HG02610 (cell line): ENCODE measurements at regions not wholly inside any gene's neighbourhood (a gene's known extent, or its start where the extent isn't known, plus 50 kb on each side); places are given as distances from the start of the nearest gene placed in this dataset.

Source experiments
- ATAC-seq: cut with Tn5 transposase; IDR thresholded peaks from one replicate; pipeline ENCODE4 v1.9.1; 2021; ENCODE audit warnings: mild to moderate bottlenecking, moderate library complexity; ENCODE audit not compliant: unreplicated experiment

DNA sequence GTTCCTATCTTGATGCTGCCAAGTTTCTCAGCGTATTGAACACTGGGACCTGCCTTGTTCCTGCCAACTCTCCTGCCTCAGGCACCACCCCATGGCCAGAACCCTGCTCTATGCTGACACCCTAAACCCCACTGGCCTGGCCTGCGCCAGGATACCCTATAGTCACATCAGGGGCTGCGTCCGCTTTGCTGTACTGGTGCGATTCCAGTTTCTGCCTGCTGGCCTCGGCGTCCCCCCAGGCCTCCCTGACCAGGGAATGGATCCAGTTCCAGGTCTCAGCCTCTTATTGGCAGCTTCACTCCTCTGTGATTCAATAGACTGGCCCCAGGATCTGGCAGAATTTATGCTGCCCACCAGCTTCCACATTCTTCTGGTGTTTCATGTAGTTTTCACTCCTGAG, 55.0 kb downstream of the GPR6 start:
- no peak for ATAC-seq

DNA sequence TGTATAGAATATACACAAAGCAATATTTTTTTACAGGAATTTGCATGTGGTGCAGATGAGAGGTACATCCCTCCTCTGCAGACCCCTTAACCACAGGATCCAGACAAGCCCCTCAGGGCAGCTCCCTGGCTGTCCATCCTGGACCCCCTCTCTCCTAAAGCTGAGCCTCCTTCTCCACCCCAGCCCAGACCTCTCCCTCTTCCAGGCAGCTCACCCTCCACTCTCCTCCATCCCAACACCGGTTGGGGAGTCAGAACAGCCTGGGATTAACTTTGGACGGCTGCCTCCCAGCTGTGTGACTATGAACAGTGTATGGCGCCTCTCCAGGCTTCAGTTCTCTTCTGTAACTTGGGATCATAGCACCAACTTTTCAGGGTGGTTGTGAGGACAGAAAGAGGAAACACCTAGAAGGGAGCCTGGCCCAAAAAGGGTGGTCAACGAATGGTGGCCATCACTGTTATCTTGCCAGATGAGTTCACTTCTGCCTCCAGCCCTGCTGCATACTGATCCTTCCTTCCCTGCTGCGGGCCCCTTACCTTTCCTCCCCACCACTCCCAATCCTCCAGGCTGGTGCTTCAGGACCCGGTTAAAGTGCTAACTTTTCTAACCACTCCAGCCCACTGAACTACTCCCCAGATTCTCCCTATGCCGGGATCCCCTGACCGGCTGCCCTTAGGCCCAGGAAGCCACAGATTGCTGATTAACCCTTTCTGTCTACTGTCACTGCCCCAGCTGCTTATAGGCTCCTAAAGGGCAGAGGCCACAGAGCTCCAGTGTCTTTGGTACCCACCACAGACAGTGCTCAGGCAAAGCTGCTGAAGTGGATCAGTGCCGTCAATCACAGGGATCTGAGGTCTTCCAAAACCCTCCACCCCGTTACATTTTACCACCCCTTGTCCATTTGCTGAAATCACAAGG, 55.9 kb downstream of the GPR6 start:
- no peak for ATAC-seq

DNA sequence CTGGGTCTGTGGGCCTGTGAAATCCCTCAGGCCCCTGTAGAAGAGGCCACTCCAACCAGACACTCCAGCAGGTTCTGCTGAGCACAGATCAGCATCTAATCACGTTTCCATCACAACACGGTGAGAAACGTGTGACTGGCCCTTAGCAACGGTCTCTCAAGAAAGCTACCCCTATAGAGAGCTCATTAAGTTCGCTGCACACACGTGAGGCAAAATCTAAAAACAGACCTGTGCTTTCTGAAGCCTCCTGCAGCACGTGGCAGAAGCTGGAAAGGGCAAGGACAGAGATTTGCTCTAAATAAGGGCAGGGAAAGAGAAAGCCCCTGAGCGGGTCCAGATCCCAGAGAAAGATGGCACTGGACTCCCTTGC, 56.5 kb downstream of the GPR6 start:
- no peak for ATAC-seq

DNA sequence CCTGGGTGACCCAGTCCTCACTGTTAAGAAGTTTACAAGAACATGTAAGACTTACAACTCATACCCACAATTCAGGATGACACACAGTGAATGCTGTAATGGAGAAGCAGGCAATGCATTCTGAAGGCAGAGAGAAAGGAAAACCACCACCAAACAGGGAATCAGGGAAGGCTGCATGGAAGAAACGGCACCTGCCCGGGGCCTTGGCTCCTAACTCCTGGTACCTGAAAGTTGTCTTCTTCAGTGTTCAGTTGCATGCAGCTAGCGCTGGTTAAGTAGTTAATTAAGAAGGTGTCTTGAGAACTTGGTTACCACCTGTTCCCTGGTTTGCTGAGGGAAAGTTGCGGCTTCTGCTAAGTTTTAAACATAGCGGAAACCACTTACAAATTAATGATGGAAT, 57.2 kb downstream of the GPR6 start:
- ATAC-seq, result no peak

DNA sequence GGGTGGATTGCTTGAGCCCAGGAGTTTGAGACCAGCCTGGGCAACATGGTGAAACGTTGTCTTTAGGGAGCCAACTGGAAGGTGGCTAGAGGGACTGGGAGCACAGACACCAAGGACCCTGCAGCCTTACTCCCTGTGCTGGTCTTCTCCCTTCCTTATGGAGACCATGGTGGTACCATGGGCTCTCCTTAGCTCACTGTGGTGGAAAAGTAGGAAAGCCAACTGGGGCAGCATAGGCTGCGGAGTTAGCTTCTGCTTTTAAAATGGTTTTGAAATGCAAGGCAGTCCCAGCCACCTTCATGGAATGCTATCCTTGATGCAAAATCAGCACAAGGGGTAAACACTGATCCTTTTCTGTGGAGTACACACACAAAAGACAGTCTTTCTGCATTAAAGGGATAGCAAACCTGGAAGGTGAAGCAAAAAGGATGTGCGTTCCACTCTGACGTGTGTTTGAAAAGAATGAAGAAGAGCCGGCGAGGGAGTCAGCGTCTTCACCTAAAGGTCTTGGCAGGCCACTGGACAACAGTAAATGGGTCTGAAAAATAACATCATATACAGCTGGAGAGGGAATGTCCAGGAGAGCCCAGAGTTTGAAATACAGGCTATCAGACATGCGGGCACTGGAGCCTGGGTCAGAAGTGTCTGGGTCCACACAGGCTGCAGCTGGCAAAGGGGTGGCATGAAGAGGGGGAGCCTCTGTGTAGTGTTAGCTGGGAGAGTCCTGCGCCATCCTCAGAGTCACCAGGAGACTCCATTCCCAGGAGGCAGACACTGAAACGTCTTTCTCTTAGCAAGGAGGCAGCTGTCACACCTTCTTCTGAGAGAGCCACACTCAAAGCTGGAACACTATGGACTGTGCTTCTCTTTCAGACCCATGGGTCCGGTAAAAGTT, 58.5 kb downstream of the GPR6 start:
- no peak for ATAC-seq

DNA sequence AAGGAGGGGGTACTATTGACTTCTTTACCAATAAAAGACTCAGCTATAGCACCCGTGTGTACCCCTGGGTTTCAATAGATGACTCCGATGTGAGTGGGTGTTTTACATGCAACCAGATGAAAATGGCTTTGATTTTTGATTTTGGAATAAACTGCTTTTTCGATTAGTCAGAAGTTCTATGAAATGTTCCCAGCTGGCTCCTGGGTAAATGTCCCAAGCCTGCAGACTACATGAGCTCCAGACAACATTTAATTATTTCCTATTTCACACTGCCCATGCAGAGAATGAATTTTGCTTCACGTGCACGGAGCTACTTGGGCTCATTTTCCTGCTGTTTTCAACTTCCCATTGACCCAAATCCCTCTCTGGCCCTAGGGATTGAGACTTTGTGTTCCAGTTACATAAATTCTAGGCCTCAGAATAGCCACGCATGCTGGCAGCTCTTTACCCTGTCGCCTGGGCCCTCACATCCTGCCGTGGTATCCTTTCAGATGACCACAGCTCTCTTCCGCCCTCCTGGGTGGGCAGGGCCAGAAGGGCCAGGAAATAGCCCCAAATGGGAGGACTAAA, 59.7 kb downstream of the GPR6 start:
- ATAC-seq, result no peak

DNA sequence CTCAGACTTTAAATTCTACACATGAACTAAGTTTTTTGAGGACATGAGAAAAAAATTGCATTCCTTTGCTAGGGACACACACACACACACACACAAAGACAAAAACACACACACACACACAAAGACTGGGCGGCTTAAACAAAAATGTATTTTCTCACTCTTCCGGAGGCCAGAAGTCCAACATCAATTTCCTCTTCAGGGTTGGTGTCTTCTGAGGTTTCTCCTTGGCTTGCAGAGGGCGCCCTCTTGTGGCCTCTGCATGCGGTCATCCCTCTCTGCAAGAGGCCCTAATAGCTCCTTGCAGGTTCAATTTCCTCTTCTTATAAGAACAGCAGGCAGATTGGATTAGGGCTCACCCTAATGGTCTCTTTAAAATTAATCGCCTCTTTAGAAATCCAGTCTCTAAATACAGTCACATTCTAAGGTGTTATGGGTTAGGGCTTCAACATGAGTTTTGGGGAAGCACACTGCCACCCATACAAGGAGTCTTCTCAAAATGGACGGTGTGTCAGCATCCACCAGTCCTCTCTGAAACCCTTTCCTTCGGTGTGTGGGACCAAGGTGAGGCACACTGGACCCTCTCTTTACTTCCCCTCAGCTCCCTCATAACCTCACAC, 61.4 kb downstream of the GPR6 start:
- ATAC-seq, result peak; percentile 74

DNA sequence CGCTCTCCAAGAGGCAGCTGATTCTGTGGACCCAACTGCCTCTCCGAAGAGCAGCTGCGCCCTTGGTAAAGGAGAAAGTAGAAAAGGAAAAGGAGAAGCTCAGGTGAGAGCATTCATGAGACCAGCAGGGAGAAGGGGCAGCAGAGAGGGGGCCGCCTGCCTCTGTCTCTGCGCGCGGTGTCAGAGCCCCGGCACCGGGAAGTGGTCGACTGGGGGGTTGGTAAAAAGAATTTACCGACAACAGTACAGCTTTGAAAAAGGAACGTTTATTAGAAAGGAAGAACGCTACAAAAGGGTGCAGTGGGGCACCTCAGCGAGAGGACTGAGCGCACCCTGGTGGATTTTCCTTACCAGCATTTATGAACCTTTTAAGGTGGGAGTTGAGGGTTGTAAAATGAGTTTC, 61.9 kb downstream of the GPR6 start:
- ATAC-seq, result peak; percentile 46

DNA sequence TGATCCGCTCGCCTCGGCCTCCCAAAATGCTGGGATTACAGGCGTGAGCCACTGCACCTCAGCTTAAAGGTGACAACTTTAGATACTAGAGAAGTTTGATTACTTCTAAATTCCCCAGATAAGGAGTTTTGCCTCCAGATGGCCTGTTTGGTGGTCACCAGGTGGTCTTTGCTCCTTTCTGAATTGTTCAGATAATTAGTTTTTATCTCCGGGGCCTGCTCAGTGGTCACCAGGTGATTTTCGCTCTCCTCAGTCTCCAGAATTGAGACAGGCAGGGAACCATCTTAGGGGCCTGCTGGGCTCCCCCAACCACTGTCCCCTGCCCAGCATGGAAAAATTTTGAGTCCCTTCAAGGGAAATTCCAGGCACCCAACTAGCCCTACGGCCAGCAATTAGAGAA, 62.6 kb downstream of the GPR6 start:
- no peak for ATAC-seq

DNA sequence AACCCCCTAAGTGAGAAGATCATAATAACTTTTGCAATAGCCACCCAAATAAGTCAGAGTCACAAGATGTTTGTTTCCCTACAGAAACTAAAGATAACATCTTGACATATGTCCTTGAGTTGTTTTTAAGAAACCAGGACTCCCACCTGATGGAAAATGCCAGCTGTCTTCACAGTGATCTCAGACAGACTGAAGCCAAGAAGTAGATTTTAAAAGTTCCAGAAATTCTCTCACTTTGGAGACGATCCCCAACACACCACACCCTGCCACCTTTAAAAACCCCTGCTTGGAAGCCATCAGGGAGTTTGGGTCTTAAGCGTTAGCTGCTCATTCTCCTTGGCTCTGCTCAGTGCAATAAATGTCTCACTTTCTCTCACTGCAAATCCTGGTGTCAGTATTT, 63.0 kb downstream of the GPR6 start:
- ATAC-seq, result no peak

DNA sequence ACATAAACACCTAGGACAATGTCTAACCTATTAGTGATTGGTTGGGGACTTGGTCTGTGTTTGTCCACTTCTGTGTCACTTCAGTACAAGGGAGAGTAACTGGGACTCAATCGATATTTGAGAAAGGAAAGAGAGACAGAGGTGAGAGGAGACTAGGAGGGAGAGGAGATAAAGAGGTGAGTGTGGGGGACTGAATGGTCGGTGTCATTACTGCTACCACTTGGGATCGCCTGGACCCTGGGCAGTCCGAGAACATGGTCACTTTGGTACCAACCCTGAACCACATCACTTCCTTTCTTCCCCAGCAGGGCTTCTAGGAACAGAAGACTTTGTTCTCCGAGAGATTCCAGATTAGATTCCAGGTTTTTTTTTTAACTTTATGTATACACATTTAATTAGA, 63.7 kb downstream of the GPR6 start:
- ATAC-seq, result no peak

DNA sequence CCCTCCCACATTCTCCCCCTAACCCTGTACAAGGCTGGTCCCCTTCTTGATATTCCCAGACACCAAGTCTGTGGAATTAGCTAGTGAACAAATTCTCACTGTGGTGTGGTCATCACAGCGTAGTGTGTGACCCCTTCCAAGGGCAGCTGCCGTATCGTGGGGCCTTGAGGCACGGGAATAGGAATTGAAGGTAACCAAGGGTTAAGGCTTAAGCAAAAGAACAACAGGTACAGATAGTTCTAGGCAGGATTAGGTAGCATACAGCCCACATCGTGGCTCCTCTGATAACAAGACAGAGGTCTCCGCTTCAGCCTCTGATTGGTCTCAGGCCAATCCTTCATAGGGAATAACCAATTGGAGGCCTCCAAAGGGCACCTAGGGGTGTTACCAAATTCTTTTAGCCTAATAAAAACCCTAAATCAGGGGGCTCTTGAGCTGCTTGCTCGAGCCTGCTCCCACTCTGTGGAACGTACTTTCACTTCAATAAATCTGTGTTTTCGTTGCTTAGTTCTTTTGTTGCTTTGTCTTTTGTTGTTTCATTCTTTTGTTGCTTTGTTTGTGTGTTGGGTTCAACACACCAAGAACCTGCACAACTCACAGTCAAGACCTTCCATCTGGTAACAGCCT, 64.7 kb downstream of the GPR6 start:
- ATAC-seq, result no peak

DNA sequence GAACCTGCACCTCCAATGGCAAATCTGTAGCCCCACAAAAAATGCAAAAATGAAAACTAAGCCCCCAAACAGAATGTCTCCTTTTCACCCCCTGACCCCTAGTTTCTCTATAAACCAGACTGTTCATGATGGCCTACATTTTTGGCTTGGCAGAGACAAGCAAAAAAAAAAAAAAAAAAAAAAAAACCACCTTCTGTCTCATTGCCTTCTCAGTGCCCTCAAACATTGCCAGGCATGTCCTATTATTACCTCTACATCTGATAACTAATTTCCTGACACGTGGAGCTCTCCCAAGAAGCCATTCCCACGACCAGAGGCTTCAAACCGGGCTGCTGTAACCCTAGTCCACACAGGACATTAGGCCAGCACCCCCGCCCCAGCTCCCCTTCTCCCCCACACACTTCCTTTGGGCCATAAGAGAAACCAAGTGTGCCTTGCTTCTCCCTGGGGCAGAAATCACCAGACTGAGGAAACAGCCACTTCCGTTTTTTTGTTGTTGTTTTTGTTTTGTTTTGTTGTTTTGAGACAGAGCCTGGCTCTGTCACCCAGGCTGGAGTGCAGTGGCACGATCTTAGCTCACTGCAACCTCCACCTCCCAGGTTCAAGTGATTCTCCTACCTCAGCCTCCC, 65.4 kb downstream of the GPR6 start:
- no peak for ATAC-seq

DNA sequence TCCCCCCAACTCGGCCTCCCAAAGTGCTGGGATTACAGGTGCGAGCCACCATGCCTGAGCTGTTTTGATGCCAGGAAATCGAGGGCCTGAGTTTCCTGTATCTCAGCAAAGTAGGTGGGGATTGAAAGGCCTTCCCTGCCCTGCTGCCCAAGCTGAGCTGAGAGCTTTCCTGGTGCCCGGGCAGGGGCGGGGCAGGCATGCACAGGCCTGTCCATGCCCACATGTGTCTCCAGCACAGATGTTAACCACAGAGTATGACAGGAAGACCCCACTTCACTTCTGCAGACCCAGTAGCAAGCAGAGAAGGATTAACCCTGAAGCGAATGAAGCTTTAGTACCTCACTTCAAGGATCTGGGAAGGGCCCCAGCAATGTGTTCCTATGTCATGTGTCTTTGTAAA, 66.0 kb downstream of the GPR6 start:
- no peak for ATAC-seq

DNA sequence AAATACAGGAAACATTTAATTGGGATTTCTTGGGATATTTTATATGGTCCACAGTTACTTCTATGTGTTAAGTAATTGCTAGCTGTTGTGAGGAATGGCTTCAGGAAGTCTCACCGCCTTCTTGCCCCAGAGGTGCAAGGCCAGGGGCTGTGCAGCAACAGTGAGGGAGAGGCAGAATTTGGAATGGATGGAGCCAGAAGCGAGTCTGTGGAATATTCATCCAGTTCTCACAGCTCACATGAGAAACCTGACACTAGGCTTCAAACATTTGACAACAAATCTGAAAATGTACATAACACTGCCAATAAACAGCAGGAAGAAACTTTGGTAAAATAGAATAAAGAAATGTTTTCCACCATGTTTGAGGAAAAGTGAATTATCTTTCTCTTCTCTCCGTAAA, 66.5 kb downstream of the GPR6 start:
- no peak for ATAC-seq

DNA sequence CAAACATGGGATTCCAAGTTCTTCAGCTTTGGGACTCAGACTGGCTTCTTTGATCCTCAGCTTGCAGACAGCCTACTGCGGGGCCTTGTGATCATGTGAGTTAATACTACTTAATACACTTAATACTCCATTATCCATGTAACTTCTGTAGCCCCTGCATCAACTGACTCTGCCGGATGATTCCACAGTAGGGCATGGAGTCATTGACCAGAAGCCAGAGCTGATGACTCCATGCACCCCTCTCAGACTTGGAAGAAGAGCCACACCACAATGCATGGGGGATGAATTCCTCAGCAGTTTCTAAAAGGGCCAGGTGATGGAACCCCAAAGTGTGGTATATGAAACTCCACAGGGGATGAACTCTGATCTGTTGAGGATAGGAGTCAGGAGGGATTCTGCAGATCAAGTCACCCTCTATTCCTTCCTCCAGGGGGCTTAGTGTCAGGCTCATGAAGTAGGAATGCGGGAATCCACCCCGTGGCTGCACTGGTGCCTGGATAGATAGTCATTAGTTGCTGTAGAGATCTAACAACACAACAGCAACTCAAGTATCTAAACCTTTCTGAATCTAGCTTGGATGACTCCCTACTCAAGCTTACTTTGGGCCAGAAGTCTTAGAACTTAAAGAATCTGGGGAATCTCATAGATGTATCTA, 70.2 kb downstream of the GPR6 start:
- no peak for ATAC-seq

DNA sequence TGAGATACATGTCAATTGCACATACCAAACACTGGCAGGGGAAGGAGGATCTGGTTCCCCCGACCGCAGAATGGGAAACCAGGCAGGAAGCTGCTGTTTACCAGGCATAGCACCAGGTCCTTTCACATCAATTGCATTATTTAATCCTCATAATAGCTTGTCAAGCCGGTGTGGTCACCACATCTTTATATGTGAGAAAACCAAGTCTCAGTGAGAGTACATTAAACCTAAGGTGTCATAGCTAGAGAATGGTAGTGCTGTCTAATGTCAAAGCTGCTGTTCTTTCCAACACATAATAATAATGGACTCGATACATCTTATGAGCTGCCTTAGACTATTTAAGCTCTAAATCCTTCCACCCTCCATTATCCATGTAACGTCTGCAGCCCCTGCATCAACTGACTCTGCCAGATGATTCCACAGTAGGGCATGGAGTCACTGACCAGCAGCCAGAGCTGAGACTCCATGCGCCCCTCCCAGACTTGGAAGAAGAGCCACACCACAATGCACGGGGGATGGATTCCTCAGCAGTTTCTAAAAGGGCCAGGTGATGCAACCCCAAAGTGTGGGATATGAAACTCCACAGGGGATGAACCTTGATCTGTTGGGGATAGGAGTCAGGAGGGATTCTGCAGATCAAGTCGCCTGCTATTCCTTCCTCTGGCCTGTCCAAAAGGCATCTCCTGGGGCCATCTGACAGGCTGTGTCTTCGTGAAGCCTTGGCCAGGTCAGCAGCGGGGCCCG, 71.8 kb downstream of the GPR6 start:
- ATAC-seq, result no peak
